DOHH2 (cell line): ENCODE measurements at regions not wholly inside any gene's neighbourhood (a gene's known extent, or its start where the extent isn't known, plus 50 kb on each side); places are given as distances from the start of the nearest gene placed in this dataset.
"Not testable (repeated sequence)": the region's sequence is repeated elsewhere in the genome, so short reads cannot be mapped to it uniquely, and the experiment has no call there.

ENCODE experiments used
- EZH2phosphoT487 ChIP-seq: fragments of 200-600 bp; sonication (generic); IDR thresholded peaks from 2 replicates; pipeline ENCODE4 v1.6.1; 2017; ENCODE audit warnings: borderline replicate concordance, mild to moderate bottlenecking, antibody characterized with exemption, low read length, moderate library complexity, mixed read lengths
- TF ChIP-seq, protein P1 (sequence below): fragments of 200-600 bp; sonication (generic); IDR thresholded peaks from one replicate; pipeline ENCODE4 v1.5.1; 2014; ENCODE audit warnings: antibody characterized with exemption, mild to moderate bottlenecking, low read depth, low read length; ENCODE audit not compliant: poor library complexity, severe bottlenecking

DNA sequence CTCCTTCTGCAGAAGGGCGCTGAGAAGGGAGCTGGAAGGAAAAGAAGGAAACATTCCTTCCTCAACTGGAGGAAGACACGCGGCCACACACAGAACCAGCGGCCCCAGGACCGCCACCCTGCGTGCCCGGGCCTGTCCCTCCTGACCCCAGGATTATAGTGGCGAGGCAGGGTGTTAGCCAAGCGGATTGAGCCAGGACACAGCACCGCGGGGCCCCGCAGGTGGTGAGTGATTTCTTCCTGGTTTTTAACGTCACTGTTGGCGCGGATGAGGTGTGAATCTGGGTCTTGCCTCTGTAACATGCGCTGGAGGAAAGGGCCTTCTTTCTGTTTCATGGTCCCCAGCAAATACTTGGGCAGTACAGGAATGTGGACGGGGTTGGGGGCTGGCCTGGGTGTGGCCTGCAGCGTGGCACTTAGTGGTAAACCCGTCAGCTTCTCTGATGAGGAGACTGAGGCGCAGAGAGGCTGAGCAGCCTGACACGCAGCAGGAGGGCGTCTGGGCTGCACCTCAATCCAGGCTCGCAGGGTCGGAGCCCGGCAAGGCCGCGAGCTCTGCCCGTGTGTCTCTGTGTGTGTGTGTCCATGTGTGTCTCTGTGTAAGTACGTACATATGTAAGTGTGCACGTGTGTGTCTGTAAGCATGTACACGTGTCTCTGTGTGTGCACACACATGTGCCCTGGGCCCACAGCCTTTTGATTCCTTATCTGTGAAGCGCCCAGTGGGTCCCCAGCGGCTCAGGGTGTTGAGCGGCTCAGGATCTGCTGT lies 158.4 kb upstream of the ZNF469 start:
- TF ChIP-seq, protein P1, sequence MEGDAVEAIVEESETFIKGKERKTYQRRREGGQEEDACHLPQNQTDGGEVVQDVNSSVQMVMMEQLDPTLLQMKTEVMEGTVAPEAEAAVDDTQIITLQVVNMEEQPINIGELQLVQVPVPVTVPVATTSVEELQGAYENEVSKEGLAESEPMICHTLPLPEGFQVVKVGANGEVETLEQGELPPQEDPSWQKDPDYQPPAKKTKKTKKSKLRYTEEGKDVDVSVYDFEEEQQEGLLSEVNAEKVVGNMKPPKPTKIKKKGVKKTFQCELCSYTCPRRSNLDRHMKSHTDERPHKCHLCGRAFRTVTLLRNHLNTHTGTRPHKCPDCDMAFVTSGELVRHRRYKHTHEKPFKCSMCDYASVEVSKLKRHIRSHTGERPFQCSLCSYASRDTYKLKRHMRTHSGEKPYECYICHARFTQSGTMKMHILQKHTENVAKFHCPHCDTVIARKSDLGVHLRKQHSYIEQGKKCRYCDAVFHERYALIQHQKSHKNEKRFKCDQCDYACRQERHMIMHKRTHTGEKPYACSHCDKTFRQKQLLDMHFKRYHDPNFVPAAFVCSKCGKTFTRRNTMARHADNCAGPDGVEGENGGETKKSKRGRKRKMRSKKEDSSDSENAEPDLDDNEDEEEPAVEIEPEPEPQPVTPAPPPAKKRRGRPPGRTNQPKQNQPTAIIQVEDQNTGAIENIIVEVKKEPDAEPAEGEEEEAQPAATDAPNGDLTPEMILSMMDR, result not testable (repeated sequence)
- TF ChIP-seq EZH2phosphoT487, result not testable (repeated sequence)
